Endothelial cell of umbilical vein (primary cell): ENCODE measurements at regions not wholly inside any gene's neighbourhood (a gene's known extent, or its start where the extent isn't known, plus 50 kb on each side); places are given as distances from the start of the nearest gene placed in this dataset.

Experiments used
- BruUV-seq: library from RNA; stranded (reverse); fragments of 400-500 nt; replicated peaks from 2 replicates; lab custom pipeline; 2021; lab: Mats Ljungman, UMichigan
- CTCF ChIA-PET: fragments of 300-600, 350-600 bp; sonication (Branson Sonifier 250); formaldehyde crosslinking; loops from one replicate; lab custom pipeline; 2021; ENCODE audit warnings: antibody characterized with exemption, inconsistent platforms; lab: Charles Lee
- POLR2A ChIA-PET: fragments of 300-600, 350-600 bp; sonication (Branson Sonifier 250); formaldehyde crosslinking; loops from one replicate; lab custom pipeline; 2021; ENCODE audit warnings: antibody characterized with exemption, inconsistent platforms; lab: Charles Lee
- DNase-seq: peaks from one replicate; pipeline ENCODE4 v3.0.0-alpha.2; 2011; ENCODE audit warnings: low read depth, low spot score
- FAIRE-seq: peaks from 2 replicates; lab custom pipeline; 2011; peaks lifted over from hg19 to GRCh38; lab: Jason Lieb, UNC
- H2AFZ ChIP-seq: 2 replicates; pipeline ENCODE4 v1.6.0; 2012; ENCODE audit warnings: low read depth, low read length, control low read depth, inconsistent platforms
- H3K27ac ChIP-seq: 2 replicates; pipeline ENCODE4 v1.5.1; 2011; ENCODE audit warnings: low read depth, mild to moderate bottlenecking, control low read depth, low read length, moderate library complexity; ENCODE audit not compliant: insufficient read depth
- H3K27me3 ChIP-seq, 2 experiments: 2 replicates each; pipeline versions ENCODE4 v1.6.0 to v1.6.1; 2011; ENCODE audit warnings: low read length in 2 of 2, mixed read lengths in 1 of 2; ENCODE audit not compliant: control insufficient read depth in 2 of 2, insufficient read depth in 2 of 2
- H3K36me3 ChIP-seq, 2 experiments: 2 replicates in 1 of 2; 3 replicates in 1 of 2; pipeline ENCODE4 v1.5.1; 2011; ENCODE audit warnings: low read length in 2 of 2, mild to moderate bottlenecking in 1 of 2, moderate library complexity in 1 of 2; ENCODE audit not compliant: control insufficient read depth in 2 of 2, insufficient read depth in 2 of 2; ENCODE audit errors: extremely low read depth in 1 of 2
- H3K4me1 ChIP-seq: 3 replicates; pipeline ENCODE4 v1.5.1; 2011; ENCODE audit warnings: mild to moderate bottlenecking, low read length; ENCODE audit not compliant: control insufficient read depth, insufficient read depth; ENCODE audit errors: extremely low read depth
- H3K4me2 ChIP-seq: 2 replicates; pipeline ENCODE4 v1.6.1; 2011; ENCODE audit warnings: low read length, control low read depth, mixed read lengths; ENCODE audit not compliant: insufficient read depth
- H3K4me3 ChIP-seq, 3 experiments: fragments of 200-600 bp in 1 of 3; sonication (generic), shearing (Covaris generic) in 1 of 3; replicated peaks in 1 of 3; 2 replicates each; pipeline ENCODE4 v1.5.1; 2011 to 2016; ENCODE audit warnings: control low read depth in 3 of 3, low read length in 3 of 3, mild to moderate bottlenecking in 2 of 3, inconsistent platforms in 1 of 3, low read depth in 1 of 3, moderate library complexity in 1 of 3; ENCODE audit not compliant: insufficient read depth in 1 of 3
- H3K79me2 ChIP-seq: 2 replicates; pipeline ENCODE4 v1.6.0; 2012; ENCODE audit warnings: low read length, inconsistent platforms; ENCODE audit not compliant: control insufficient read depth, insufficient read depth
- H3K9ac ChIP-seq: replicated peaks from 2 replicates; pipeline ENCODE3; 2011; ENCODE audit warnings: low read length, control low read depth; ENCODE audit not compliant: insufficient read depth; ENCODE audit errors: extremely low read depth
- H3K9me1 ChIP-seq: replicated peaks from 3 replicates; pipeline ENCODE4 v1.6.0; 2011; ENCODE audit warnings: mild to moderate bottlenecking, low read length; ENCODE audit not compliant: control insufficient read depth, insufficient read depth; ENCODE audit errors: extremely low read depth
- H3K9me3 ChIP-seq: replicated peaks from 2 replicates; pipeline ENCODE4 v1.5.1; 2012; ENCODE audit warnings: low read length, inconsistent platforms; ENCODE audit not compliant: control insufficient read depth, insufficient read depth
- H4K20me1 ChIP-seq: replicated peaks from 2 replicates; pipeline ENCODE3; 2011; ENCODE audit warnings: mild to moderate bottlenecking, low read length; ENCODE audit not compliant: control insufficient read depth, insufficient read depth; ENCODE audit errors: extremely low read depth
- CTCF ChIP-seq, 2 donors: IDR thresholded peaks; 1 replicate in 1 of 2; 2 replicates in 1 of 2; pipeline ENCODE4 v1.5.1; 2011; ENCODE audit warnings: low read length in 2 of 2, mild to moderate bottlenecking in 2 of 2, moderate library complexity in 2 of 2, control low read depth in 1 of 2, inconsistent platforms in 1 of 2, low read depth in 1 of 2; ENCODE audit not compliant: insufficient read depth in 1 of 2; ENCODE audit errors: extremely low read depth in 1 of 2
- EZH2 ChIP-seq: IDR thresholded peaks from 2 replicates; pipeline ENCODE4 v1.6.1; 2012; ENCODE audit warnings: borderline replicate concordance, low read depth, mild to moderate bottlenecking, moderate library complexity, low read length, inconsistent platforms; ENCODE audit not compliant: severe bottlenecking
- FOS ChIP-seq: IDR thresholded peaks from 2 replicates; pipeline ENCODE4 v1.6.1; 2011; ENCODE audit warnings: mild to moderate bottlenecking, low read length, moderate library complexity, borderline replicate concordance; ENCODE audit not compliant: insufficient read depth
- GATA2 ChIP-seq: IDR thresholded peaks from 2 replicates; pipeline ENCODE4 v1.7.0; 2011; ENCODE audit warnings: low read depth, mild to moderate bottlenecking, moderate library complexity, mixed read lengths, low read length; ENCODE audit not compliant: insufficient read length, insufficient read depth
- JUN ChIP-seq: IDR thresholded peaks from 2 replicates; pipeline ENCODE4 v1.6.1; 2011; ENCODE audit warnings: borderline replicate concordance, low read depth; ENCODE audit not compliant: insufficient read length, insufficient read depth
- MAX ChIP-seq: IDR thresholded peaks from 2 replicates; pipeline ENCODE4 v1.6.1; 2011; ENCODE audit not compliant: insufficient read depth, insufficient read length
- MYC ChIP-seq: IDR thresholded peaks from one replicate; pipeline ENCODE4 v1.6.1; 2011; ENCODE audit warnings: mild to moderate bottlenecking, low read depth, low read length
- POLR2A ChIP-seq: IDR thresholded peaks from 2 replicates; pipeline ENCODE4 v1.6.1; 2012; ENCODE audit warnings: low read depth, mild to moderate bottlenecking, control low read depth, low read length
- POLR2AphosphoS5 ChIP-seq: IDR thresholded peaks from 2 replicates; pipeline ENCODE4 v1.6.1; 2012; ENCODE audit warnings: low read depth, mild to moderate bottlenecking, control low read depth, low read length, moderate library complexity; ENCODE audit not compliant: insufficient read depth
- dilution Hi-C: fragments of 300-500 bp; cut with MboI; formaldehyde crosslinking; loops from one replicate; pipeline ENCODE4 v1.15.0; 2019; ENCODE audit warnings: low sequenced_read_pairs; ENCODE audit not compliant: extremely low pct_ligation_motif_present
- intact Hi-C: fragments of 100-400 bp; cut with micrococcal nuclease; formaldehyde crosslinking; loops from one replicate; pipeline ENCODE4 v1.10.0; 2022

- BruUV-seq = no TSS peak
- H3K36me3 ChIP-seq = no peaks in the 10 kb centered on the region
- intact Hi-C loops (no loop called here), dilution Hi-C loops (no loop called here)
- no peaks in the 10 kb centered on the region for H3K9me1 ChIP-seq
- FAIRE-seq = no peak
- no peak for DNase-seq
- H3K4me2 ChIP-seq = no peak overlapping the region
- H3K9ac ChIP-seq = no peak overlapping the region
- POLR2A ChIA-PET = no interaction called here
- H3K79me2 ChIP-seq = no peaks in the 10 kb centered on the region
- TF ChIP-seq JUN (no peak), MYC (no peak), POLR2AphosphoS5 (no peak), GATA2 (no peak), FOS (no peak), MAX (no peak), CTCF (IDR thresholded peaks at IDR 0.05; ENCODE audit: extremely low read depth in 1 of 2, insufficient read depth in 1 of 2, low read depth in 1 of 2, low read length in 2 of 2) (no peak), EZH2 (no peak), POLR2A (no peak)
- CTCF ChIA-PET = no interaction called here
- H3K9me3 ChIP-seq = no peaks in the 10 kb centered on the region
- H3K4me1 ChIP-seq = peaks cover 5% of the 10 kb centered on the region
- no peak overlapping the region for H2AFZ ChIP-seq
- no peaks in the 10 kb centered on the region for H4K20me1 ChIP-seq
- H3K27me3 ChIP-seq = peaks cover 21 to 29% of the 10 kb centered on the region in 2 experiments
- no peak overlapping the region for H3K27ac ChIP-seq
- no peak overlapping the region for H3K4me3 ChIP-seq
These were observed 119.7 kb upstream of the LHX1 start for GRCh38 chr17:36817483-36818048.
